Esophagus muscularis mucosa (tissue), 4 donors: ENCODE measurements at regions not wholly inside any gene's neighbourhood (a gene's known extent, or its start where the extent isn't known, plus 50 kb on each side); places are given as distances from the start of the nearest gene placed in this dataset.
A peak's percentile ranks its signal among the peaks of the same experiment; 100 is the strongest.

ENCODE experiments used
- DNase-seq: peaks from one replicate; pipeline ENCODE4 v3.0.0-alpha.2; 2017; ENCODE audit errors: extremely low spot score
- H3K27ac ChIP-seq, 4 donors: fragments of 200-600 bp; sonication (generic); replicated peaks in 1 of 4; 1 replicate in 3 of 4; 2 replicates in 1 of 4; pipeline ENCODE4 v1.5.1; 2016 to 2019; ENCODE audit warnings: mild to moderate bottlenecking in 1 of 4
- H3K27me3 ChIP-seq, 4 donors: fragments of 200-600 bp; sonication (generic); one replicate each; pipeline versions ENCODE4 v1.5.1 to v1.6.0; 2016 to 2019
- H3K36me3 ChIP-seq, 4 donors: fragments of 200-600 bp; sonication (generic); one replicate each; pipeline ENCODE4 v1.5.1; 2016 to 2019
- H3K4me1 ChIP-seq, 4 donors: fragments of 200-600 bp; sonication (generic); one replicate each; pipeline ENCODE4 v1.5.1; 2016 to 2019
- H3K4me3 ChIP-seq, 4 donors: fragments of 200-600 bp; sonication (generic); 1 replicate in 2 of 4; 2 replicates in 2 of 4; pipeline ENCODE4 v1.5.1; 2016 to 2019; ENCODE audit warnings: mild to moderate bottlenecking in 4 of 4, moderate library complexity in 1 of 4
- H3K9me3 ChIP-seq, 4 donors: fragments of 200-600 bp; sonication (generic); 1 replicate in 3 of 4; 2 replicates in 1 of 4; pipeline ENCODE4 v1.5.1; 2016 to 2019
- EP300 ChIP-seq: sonication (generic); formaldehyde crosslinking; IDR thresholded peaks from one replicate; pipeline ENCODE4 v1.6.1; 2017; ENCODE audit warnings: antibody characterized with exemption
- POLR2A ChIP-seq: fragments of 450-650 bp; IDR thresholded peaks from one replicate; pipeline ENCODE4 v1.6.1; 2017; ENCODE audit warnings: antibody characterized with exemption, moderate library complexity, mild to moderate bottlenecking, low read depth
- POLR2AphosphoS5 ChIP-seq, 2 donors: sonication (generic); formaldehyde crosslinking; IDR thresholded peaks; one replicate each; pipeline ENCODE4 v1.6.1; 2017; ENCODE audit warnings: antibody characterized with exemption in 2 of 2
- WGBS: methylation state at CpG from one replicate; pipeline ENCODE4 v1.1.5; 2018; 5-methylcytosine and 5-hydroxymethylcytosine counted together
- intact Hi-C: fragments of 100-400 bp; cut with DNase I; formaldehyde crosslinking; loops from one replicate; pipeline ENCODE4 v1.15.1; 2023
- TF ChIP-seq, protein P1 (sequence below), 3 experiments: fragments of 200-600 bp in 2 of 3; fragments of 450-650 bp in 1 of 3; sonication (generic) in 2 of 3; IDR thresholded peaks; one replicate each; pipeline ENCODE4 v1.5.1; 2017 to 2019; ENCODE audit warnings: antibody characterized with exemption in 3 of 3, mild to moderate bottlenecking in 2 of 3, moderate library complexity in 1 of 3

DNA sequence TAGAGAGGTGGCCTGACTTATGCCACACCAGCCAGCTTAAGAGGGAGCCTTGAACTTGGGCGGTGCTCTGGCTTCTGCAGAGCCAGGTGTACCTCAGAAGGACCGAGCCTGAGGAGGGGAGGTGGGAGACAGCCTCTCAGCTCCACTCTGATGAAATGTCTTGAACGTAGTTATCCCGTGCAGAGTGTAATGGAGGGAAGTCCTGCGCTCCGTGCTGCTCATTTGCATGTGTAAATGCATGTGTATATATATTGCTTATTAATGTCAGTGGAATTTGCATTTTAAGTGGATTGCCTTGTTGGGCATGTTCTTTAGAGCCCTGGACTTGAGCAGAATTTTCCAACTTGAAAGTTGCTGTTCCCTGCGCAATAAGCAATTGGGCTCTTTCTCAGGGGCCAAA, 264.9 kb upstream of the SDK2 start:
- Histone ChIP-seq H3K36me3 (no peaks in the 10 kb centered on the region), H3K4me1 (no peaks in the 10 kb centered on the region), H3K27me3 (peaks cover 0 to 82% (median under 1%) of the 10 kb centered on the region in 4 donors), H3K9me3 (peaks cover 0 to 9% (median 0%) of the 10 kb centered on the region in 4 donors), H3K27ac (no peak overlapping the region), H3K4me3 (no peak overlapping the region)
- DNase-seq, result peak; percentile 89
- intact Hi-C loops, result no loop called here
- 79% methylated on average over 7 of the region's 7 CpGs for WGBS
- TF ChIP-seq, protein P1, sequence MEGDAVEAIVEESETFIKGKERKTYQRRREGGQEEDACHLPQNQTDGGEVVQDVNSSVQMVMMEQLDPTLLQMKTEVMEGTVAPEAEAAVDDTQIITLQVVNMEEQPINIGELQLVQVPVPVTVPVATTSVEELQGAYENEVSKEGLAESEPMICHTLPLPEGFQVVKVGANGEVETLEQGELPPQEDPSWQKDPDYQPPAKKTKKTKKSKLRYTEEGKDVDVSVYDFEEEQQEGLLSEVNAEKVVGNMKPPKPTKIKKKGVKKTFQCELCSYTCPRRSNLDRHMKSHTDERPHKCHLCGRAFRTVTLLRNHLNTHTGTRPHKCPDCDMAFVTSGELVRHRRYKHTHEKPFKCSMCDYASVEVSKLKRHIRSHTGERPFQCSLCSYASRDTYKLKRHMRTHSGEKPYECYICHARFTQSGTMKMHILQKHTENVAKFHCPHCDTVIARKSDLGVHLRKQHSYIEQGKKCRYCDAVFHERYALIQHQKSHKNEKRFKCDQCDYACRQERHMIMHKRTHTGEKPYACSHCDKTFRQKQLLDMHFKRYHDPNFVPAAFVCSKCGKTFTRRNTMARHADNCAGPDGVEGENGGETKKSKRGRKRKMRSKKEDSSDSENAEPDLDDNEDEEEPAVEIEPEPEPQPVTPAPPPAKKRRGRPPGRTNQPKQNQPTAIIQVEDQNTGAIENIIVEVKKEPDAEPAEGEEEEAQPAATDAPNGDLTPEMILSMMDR (IDR thresholded peaks at IDR 0.05), result no peak
- TF ChIP-seq POLR2AphosphoS5 (IDR thresholded peaks at IDR 0.05), result no peak
- TF ChIP-seq POLR2A, result no peak
- no peak for TF ChIP-seq EP300

GRCh38 chr17:73910206-73910605, 266.0 kb upstream of the SDK2 start:
- WGBS, result 82% methylated on average over 4 of the region's 4 CpGs
- Histone ChIP-seq H3K4me1 (no peaks in the 10 kb centered on the region), H3K27me3 (peaks cover 0 to 81% (median 0%) of the 10 kb centered on the region in 4 donors), H3K27ac (no peak overlapping the region), H3K9me3 (peaks cover 0 to 19% (median 0%) of the 10 kb centered on the region in 4 donors), H3K36me3 (no peaks in the 10 kb centered on the region), H3K4me3 (no peak overlapping the region)
- intact Hi-C loops, result no loop called here
- no peak for TF ChIP-seq POLR2A
- TF ChIP-seq, protein P1 (IDR thresholded peaks at IDR 0.05), result no peak
- no peak for TF ChIP-seq EP300
- TF ChIP-seq POLR2AphosphoS5 (IDR thresholded peaks at IDR 0.05), result no peak
- DNase-seq, result peak; percentile 47

GRCh38 chr17:73910821-73911515, 266.7 kb upstream of the SDK2 start:
- TF ChIP-seq, protein P1 (IDR thresholded peaks at IDR 0.05), result no peak
- no peak for TF ChIP-seq POLR2AphosphoS5 (IDR thresholded peaks at IDR 0.05)
- no peak for TF ChIP-seq EP300
- TF ChIP-seq POLR2A, result no peak
- H3K27ac ChIP-seq, result no peak overlapping the region
- peaks cover 0 to 23% (median 0%) of the 10 kb centered on the region in 4 donors for H3K9me3 ChIP-seq
- H3K4me3 ChIP-seq, result no peak overlapping the region
- peak; percentile 24 for DNase-seq
- WGBS, result 24% methylated on average over 5 of the region's 5 CpGs
- intact Hi-C loops, result no loop called here
- H3K36me3 ChIP-seq, result no peaks in the 10 kb centered on the region
- no peaks in the 10 kb centered on the region for H3K4me1 ChIP-seq
- peaks cover 0 to 75% (median 0%) of the 10 kb centered on the region in 4 donors for H3K27me3 ChIP-seq

DNA sequence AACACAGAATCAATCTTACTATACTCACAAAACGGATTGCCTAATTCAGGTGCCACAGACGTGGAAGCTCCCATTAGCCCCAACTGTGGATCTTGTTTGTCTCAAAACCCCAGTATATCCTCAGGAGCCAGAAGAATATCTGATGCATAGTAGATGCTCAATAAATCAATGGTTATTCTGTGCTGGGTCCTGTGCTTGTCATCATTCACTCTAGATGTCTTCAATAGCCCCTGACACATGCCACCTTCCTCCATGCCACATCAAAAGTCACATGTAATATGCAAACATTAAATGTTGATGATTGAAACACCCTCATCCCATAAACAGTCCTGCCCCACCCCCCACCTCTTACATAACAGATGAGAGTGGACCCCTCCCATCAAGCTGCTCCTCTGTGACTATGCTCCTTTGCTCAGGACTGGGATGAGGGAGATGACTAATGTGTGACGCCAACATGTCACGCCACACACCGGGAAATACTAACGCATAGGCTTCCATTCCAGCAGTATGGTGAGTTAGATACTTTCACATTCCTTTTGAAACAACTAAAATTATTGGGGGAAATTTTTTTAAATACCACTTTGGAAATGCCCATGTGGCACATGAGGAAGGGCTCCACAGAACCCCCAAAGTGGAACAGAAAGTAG, 267.6 kb upstream of the SDK2 start:
- Histone ChIP-seq H3K4me3 (no peak overlapping the region), H3K9me3 (peaks cover 0 to 17% (median 0%) of the 10 kb centered on the region in 4 donors), H3K27ac (no peak overlapping the region), H3K36me3 (no peaks in the 10 kb centered on the region), H3K27me3 (peaks cover 0 to 75% (median 0%) of the 10 kb centered on the region in 4 donors), H3K4me1 (no peaks in the 10 kb centered on the region)
- intact Hi-C loops, result no loop called here
- peak; percentile 75 for DNase-seq
- no peak for TF ChIP-seq POLR2A
- no peak for TF ChIP-seq POLR2AphosphoS5 (IDR thresholded peaks at IDR 0.05)
- TF ChIP-seq, protein P1 (IDR thresholded peaks at IDR 0.05), result no peak
- no peak for TF ChIP-seq EP300
- WGBS, result 77% methylated on average over 6 of the region's 6 CpGs
